ENCODE measurements at regions not wholly inside any gene's neighbourhood (a gene's known extent, or its start where the extent isn't known, plus 50 kb on each side); places are given as distances from the start of the nearest gene placed in this dataset.

DNA sequence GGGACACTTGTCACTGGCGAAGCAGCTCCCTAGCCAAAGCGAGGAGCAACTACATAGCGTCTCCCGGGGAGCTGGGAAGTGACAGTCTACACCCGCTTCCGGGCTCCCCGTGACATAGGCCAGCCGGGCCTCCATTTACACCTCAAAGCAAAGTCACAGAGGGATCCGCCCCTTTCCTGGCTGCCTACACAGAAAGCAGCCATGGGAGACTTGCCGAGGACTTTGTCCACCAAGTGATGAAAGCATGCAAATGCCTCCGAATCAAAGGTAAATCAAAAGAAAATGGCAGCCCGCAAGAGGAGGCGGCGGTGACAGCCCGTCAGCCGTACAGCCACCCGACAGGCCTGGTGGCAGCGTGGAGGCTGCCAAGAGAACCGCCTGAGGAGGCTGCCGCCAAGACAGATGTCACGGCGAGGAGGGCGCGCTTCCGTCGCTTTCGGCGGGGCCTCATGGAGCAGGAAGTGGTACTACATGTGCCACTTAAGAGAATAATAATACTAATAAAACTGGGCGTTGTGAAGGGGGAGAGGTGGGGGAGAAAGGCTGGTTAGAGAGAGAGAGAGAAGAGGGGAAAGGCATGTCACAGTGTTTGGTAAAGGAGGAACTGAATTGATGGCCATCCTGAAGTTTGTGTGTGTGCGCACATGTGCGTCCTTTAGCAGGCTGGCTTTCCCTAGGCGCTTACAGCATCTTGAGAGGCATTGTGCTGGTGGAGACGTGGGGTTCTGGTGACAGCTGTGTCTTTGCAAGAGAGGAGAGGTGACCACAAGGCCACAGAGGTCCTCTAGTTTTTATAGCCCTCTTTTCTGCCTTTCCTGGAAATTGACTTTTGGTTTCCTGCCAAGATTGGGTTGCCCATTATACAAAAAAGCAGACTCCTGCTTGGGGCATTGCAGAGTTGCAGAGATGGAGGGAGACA lies 661.7 kb downstream of the VRK1 start:
- in situ Hi-C loops (cut with HindIII; ENCODE audit: low sequenced_read_pairs) = no loop called here

DNA sequence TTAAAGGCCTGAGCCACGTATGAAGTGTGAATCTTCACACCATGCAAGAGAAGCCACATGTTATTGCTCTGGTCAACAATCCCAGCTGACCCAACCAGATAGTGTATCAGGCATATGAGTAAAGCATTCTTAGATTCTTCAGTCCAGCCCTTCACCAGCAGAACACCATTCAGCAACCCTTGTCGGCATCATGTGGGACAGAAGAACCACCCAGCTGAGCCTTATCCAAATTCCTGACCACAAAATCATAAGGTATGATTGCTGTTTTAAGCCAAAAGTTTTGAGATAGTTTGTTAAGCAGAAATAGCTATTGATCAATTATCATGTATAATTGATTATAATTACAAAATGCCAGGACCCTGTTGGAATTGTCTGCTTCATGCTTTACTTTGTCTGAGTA lies 664.9 kb downstream of the VRK1 start:
- in situ Hi-C loops (cut with HindIII; ENCODE audit: low sequenced_read_pairs) = no loop called here

DNA sequence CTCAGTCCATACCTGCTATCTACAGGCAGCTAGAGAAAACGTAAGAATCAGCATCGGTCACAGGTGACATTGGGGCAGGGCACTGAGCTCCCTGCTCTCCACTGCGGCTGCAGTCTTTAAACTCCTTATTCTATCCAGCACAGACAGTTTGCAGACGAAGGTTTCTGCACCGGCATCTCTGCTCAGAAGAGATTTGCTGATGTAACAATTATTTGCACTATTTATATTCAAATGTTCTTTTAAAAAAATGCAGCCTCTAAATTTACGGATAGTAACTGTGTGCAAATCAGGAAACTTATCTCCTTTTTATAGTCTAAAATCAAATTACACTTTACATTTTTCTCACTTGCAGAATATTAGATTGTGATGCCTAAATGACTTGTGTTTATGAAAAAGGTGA lies 671.0 kb downstream of the VRK1 start:
- in situ Hi-C loops (cut with HindIII; ENCODE audit: low sequenced_read_pairs) = no loop called here

DNA sequence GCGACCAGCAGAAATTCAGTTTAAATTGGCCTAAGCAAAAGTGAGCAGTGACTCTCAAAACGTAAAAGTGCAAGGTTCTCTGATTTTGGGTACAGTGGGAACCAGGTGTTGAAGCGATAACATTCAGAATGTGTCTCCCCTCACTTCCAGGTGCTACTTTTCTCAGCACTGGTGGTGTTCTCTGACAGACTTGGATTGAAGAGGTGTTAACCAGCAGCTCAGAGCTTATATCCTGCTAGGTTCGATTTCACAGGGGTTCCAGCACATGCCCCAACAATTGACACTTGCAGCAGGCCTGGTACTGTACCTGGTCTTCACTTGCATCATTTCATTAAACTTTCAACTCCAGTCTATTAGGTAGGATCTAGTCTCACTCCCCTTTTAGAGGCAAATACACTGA lies 680.2 kb downstream of the VRK1 start:
- in situ Hi-C loops (cut with HindIII; ENCODE audit: low sequenced_read_pairs) = no loop called here

DNA sequence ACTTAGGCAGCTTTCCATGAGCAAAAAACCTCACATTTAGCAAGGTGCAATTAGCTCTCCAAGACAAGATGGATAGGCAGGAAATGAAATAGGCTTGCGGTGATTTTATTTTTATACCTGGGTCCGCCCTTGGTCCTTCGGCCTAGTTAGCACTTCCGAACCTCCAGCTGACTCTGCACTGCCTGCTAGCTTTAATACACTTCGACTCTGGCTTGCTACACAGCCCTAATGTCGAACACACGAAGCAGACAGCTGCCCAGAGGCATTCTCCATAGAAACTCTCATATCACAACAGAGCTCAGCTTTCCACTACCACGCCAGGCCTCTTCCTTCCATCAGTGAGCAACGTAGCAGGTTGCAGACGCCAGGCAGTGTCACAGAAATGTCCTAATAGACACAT lies 688.0 kb downstream of the VRK1 start:
- in situ Hi-C loops (cut with HindIII; ENCODE audit: low sequenced_read_pairs) = no loop called here

DNA sequence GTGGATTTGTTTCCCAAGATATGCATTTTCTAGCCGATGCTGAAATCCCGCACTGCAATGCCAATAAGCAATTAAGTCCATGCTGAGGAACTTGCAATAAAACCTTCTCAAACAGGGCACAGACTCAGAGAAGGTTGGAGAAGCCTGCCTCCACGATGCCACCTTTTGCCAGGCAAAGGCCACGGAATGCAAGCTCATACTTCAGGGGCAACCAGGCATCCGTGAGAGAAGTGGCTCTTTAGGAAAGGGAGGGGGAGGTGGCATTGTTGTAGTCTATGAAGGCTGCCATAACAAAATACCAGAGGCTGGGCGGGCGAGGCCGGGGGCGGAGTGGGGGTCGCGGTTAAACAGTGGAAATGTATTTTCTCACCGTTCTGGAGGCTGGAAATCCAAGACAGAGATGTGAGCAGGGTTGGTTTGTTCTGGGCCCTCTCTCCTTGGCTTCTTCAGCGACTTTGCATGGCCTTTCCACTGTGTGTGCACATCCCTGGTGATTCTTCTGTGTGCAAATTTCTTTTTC lies 689.5 kb downstream of the VRK1 start:
- in situ Hi-C loops (cut with HindIII; ENCODE audit: low sequenced_read_pairs) = no loop called here

DNA sequence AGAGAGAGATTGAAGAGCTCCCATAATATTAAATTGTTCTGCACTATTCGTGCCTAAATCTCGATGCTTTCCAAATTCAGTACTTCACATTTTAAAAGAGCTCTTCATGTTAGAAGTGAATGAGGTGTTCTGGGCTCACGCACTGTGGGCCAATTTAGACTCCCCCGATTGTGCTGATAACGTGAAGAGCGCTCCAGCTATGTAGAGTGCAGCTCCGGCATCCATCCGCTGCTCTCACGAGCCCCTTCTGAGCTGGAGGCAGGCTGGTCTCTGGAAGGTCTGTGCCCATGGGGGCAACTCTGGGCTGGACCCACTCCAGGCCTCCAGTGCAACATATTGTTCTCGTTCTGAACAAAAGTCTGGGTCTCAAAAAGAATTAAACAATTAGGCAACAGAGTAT lies 692.6 kb downstream of the VRK1 start:
- in situ Hi-C loops (cut with HindIII; ENCODE audit: low sequenced_read_pairs) = no loop called here

DNA sequence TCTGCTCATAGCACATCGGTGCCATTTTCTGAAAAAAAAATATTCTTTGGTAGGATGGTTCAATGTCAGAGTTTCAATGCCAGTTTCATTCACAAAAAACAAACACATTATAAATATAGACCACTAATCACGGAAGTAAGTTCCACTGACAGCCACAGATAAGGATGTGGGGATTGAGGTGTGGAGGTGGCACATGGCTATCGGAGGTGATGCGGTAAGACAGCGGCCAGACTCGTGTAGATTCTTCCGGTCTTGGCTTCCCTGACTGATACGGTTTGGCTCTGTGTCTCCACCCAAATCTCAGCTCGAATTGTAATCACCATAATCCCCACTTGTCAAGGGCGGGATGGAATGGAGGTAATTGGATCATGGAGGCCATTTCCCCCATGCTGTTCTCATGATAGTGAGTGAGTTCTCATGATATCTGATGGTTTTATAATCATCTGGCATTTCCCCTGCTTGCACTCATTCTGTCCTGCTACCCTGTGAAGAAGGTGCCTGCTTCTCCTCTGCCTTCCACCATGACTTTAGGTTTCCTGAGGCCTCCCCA lies 693.4 kb downstream of the VRK1 start:
- in situ Hi-C loops (cut with HindIII; ENCODE audit: low sequenced_read_pairs) = no loop called here

DNA sequence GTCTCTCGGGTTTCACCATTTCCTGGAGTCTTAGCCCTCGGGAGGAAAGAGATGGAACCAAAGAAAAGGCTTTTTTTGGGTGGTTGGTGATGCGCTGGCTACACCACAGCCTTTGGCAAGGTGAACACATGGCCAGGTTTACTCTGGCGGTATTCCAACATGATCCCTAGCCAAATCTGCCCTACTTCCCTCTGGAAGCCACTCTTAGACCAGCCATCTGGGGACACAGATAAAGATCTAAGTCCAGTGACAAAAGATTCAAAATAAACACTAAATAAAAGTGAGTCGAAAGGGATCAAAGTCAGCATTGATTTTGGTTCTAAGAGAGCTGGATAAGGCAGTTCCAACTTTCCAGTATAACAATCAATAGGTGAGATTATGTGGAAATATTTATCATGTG lies 694.5 kb downstream of the VRK1 start:
- in situ Hi-C loops (cut with HindIII; ENCODE audit: low sequenced_read_pairs) = no loop called here

DNA sequence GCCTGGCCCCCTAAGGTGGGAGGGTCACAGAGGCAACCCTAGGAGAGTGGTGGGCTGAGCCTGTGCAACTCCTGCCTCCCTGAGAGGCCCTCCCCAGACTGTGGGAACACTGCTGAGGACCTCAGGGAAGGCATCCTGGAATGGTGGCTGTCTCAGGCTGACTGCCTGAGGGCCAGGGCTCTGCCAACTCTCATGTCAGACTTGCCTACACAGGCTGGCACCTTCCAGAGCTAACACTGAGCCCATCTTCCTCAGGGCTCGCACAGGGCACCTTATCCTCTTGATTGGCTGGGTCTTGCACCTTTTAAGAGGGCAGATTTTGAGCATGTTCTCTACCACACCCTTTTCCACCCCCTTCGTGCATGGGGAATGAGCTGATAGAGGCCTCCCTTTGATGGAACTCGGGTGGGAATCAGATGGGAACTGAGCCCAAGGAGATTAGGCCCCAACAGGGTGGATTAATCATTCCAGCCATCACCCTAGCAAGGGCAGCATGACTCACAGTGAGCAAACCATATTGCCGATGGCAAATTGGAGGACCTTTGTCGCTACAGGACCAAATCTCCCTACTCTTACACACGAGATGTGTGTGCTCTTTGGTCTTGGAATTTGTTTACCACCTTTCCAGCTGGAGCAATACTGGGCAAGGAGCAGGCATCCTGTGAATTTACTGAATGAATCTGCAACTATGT lies 702.8 kb downstream of the VRK1 start:
- in situ Hi-C loops (cut with HindIII; ENCODE audit: low sequenced_read_pairs) = no loop called here

DNA sequence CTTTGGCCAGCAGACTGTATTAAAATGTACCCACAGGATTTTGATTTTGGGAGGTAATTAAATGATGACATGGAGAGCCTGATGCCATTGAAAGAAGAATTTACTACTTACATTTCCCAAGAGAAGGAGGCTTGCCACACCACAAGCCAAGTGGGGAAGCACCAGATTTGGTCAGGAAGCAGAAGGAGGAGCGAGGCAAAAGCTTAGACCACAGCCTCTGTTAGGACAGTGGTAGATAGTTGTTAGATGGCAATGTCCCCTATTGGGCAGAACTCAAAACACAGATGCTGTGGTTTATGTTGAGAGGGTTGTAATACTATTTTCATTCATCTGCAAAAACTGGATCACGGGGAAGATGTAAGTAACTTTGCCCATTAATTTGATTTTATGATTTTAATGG lies 709.4 kb downstream of the VRK1 start:
- in situ Hi-C loops (cut with HindIII; ENCODE audit: low sequenced_read_pairs) = no loop called here

DNA sequence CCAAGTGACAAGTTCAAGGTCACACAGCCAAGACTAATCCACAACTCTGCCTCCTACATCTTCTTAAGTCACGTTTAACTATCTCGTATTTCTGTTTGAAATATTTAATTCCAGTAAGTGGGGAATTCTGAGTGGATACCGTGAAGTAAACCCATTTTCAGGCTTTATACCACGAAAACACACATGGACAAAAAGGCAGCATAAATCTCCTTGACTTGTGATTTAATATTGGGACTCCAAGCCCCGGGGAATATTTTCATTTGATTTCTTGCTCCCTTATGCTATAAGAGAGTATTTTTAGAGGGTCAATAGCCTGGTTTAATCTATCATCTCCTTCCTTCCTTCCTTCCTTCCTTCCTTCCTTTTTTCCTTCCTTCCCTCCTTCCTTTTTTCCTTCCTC lies 716.7 kb downstream of the VRK1 start:
- in situ Hi-C loops (cut with HindIII; ENCODE audit: low sequenced_read_pairs) = no loop called here

DNA sequence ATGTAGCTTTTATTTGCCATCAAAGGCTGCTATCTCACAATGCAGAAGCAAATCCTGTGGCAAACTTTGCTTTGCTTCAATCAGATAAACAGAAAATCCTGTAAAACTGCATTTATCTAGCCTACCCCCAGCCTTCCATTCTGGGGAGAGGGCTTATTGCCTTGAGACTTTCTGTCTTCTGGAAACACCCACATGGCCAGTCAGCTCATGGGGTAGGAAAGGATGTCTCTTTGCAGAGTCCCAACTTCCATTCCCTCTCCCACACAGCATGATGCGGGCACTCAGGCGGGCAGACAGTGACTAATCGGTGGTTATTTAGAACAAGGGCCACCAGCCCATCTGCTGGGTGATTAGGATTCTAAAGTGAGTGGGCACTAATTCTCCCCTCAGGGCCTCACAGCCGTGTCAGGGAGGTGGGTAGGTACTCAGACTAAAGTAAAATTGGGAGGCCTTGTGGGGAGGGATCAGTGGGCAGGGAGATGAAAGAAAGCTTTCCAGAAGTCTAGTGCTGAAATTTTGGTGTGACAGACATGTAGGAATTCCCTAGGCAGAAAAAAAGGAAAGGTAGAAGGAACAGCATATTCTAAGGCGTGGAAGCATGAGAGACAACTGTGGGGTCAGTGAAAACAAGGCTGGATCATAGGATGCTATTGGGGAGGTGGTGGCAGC lies 720.5 kb downstream of the VRK1 start:
- in situ Hi-C loops (cut with HindIII; ENCODE audit: low sequenced_read_pairs) = no loop called here

DNA sequence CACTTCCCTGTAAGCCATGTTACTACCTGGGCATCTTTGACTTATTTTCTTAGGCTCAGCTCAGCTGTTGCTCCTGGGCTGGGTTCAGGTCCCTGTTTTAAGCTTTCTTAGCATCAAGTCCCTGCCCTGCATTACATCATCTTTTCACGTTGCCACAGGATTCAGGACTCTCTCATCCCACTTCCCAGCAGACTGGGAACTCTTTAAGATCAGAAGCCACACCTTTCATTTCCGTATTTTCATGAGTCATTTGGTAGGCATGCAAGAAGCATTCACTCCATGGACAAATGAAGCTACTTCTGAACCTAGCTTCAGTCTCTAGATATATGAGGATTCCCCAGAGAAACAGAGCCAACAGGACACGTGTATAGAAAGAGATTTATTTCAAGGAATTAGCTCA lies 726.8 kb downstream of the VRK1 start:
- in situ Hi-C loops (cut with HindIII; ENCODE audit: low sequenced_read_pairs) = no loop called here

DNA sequence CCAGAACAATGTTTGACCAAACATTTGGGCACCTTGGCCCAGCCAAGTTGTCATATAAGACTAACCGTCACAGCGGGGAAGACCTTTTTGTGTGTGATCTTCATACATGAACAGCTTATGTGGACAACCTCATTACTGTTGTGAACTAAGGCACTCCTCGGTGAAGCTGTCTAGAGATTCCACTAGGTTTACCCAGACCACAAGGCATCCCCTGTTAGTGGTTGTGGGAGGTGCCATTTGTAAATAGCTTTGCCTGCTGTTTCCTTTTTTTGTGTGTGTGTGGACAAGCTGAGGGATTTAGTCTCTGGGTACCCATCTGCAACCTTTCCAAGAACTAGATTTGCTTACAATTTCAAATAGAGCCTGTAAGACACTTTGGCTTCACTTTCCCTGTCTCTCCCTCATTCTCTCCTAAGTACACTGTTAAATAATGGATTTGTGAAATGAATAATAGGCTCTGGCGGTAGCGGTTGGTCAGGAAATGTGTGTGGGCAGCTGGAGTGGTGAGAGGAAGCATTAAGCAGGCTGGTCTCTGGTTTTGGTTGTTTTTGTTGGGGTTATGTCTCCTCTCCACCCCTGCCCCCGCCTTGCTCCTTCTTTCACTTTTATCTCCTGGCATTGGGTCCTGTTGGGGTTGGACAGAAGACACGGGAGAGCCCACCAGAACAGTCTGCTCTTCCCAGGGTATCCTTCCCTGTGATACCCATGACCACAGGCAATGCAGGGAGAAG lies 727.6 kb downstream of the VRK1 start:
- in situ Hi-C loops (cut with HindIII; ENCODE audit: low sequenced_read_pairs) = no loop called here

DNA sequence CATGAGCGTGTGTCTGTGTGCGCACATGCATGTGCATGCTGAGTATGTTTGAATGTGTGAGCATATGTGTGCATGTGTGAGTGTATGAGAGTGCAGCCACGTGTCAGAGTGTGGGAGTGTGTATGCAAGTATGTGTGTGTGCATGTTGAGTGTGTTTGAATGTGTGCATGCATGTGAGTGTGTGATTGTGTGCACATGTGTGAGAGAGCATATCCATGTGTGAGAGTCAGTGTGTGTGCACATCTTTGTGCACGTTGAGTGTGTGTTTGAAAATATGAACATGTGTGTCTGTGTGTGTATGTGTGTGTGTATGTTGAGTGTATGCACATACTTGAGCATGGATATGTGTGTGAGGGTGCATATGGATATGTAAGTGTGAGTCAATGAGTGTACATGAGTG lies 730.8 kb downstream of the VRK1 start:
- in situ Hi-C loops (cut with HindIII; ENCODE audit: low sequenced_read_pairs) = no loop called here

DNA sequence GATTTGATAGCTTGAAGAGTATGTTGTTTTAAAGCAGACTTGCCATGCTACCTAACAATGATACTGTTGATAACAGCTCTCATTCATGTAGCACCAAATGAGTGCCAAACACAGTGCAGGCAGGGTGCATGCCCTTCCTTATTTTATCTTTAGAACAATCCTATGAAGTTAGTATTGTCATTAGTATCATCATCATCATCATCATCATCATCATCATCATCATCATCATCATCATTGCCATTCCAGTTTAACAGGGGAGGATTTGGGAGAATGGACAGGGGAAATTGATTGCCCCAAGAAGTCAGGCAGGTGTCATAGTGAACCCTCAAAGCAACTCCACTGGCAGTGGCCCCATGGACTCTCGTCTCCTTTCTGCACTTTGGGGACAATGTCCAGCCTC lies 734.9 kb downstream of the VRK1 start:
- in situ Hi-C loops (cut with HindIII; ENCODE audit: low sequenced_read_pairs) = no loop called here

DNA sequence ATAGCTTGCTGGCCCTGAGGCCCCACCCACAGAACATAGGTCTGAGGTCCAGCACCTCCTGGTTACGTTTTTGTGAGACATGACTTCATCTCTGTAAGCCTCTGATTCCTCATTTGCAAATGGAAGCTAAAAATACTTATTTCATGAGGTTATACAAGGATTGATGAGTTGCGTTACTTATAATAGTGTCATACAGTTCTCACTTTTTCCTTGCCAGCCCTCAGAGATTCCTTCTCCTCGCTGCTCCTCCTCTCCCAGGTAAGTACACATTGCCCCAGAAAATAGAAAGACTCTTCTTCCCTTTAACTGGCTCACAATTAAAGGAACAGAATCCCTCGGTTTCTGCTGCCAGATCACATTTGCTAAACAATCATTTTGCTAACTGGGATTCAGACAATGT lies 739.2 kb downstream of the VRK1 start:
- in situ Hi-C loops (cut with HindIII; ENCODE audit: low sequenced_read_pairs) = no loop called here

DNA sequence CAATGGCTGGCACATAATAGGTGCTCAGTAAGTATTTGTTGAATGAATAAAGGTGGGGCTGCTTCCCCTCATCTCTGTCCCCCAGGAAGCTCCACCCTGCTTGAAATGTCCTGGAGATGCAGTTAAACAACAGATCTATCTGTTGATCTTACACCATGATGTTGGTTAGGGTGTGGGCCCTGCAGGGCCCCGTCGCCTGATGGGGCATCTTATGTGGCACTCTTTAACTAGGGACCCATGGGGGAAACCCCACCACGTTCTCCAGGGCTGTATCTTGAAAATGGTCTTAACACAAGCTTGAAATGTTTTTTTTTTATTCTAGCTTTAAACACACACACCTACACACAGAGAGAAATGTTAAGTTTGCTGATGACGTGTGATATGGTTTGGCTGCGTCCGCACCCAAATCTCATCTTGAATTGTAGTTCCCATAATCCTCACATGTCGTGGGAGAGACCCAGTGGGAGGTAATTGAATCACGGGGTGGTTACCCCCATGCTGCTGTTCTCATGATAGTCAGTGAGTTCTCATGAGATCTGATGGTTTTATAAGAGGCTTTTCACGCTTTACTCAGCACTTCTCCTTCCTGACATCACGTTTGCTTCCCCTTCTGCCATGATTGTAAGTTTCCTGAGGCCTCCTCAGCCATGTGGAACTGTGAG lies 741.7 kb downstream of the VRK1 start:
- in situ Hi-C loops (cut with HindIII; ENCODE audit: low sequenced_read_pairs) = no loop called here

DNA sequence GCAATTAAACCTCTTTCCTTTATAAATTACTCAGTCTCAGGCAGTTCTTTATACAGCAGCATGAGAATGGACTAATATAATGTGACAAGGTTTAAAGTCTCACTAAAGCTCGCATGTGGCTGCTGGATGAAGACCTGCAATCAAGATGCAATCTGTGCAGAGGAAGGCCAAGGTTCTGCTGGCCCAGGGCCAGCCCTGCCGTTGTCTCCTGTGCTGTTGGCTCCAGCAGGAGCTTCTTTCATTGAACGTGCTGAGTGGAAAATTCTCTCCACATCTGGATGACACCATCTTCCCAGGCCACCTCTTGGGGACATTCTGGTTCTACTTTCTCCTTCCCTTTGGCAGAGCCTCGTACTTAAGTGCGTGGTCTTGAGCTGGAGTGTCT lies 742.2 kb downstream of the VRK1 start:
- in situ Hi-C loops (cut with HindIII; ENCODE audit: low sequenced_read_pairs) = no loop called here
